Trophoblast cell (in vitro differentiated cells and primary cell): ENCODE measurements at regions not wholly inside any gene's neighbourhood (a gene's known extent, or its start where the extent isn't known, plus 50 kb on each side); places are given as distances from the start of the nearest gene placed in this dataset.

ENCODE experiments used
- DNase-seq, 2 donors: peaks; one replicate each; pipeline ENCODE4 v3.0.0-alpha.2; 2016
- H2AFZ ChIP-seq: 2 replicates; pipeline ENCODE4 v1.6.1; 2013; ENCODE audit warnings: low read length, moderate library complexity, mild to moderate bottlenecking; ENCODE audit not compliant: insufficient read depth, poor library complexity
- H2AK5ac ChIP-seq: 2 replicates; pipeline ENCODE4 v1.6.1; 2013; ENCODE audit warnings: mild to moderate bottlenecking, low read length
- H2BK120ac ChIP-seq: 2 replicates; pipeline ENCODE4 v1.6.1; 2013; ENCODE audit warnings: low read length, mild to moderate bottlenecking, moderate library complexity; ENCODE audit not compliant: insufficient read depth, poor library complexity
- H2BK12ac ChIP-seq: 2 replicates; pipeline ENCODE4 v1.6.1; 2013; ENCODE audit warnings: mild to moderate bottlenecking, low read length, moderate library complexity
- H2BK5ac ChIP-seq: 2 replicates; pipeline ENCODE4 v1.6.1; 2013; ENCODE audit warnings: low read length, low read depth, moderate library complexity, mild to moderate bottlenecking; ENCODE audit not compliant: poor library complexity
- H3K14ac ChIP-seq: 2 replicates; pipeline ENCODE4 v1.6.1; 2013; ENCODE audit warnings: mild to moderate bottlenecking, low read length
- H3K18ac ChIP-seq: 2 replicates; pipeline ENCODE4 v1.6.1; 2013; ENCODE audit warnings: mild to moderate bottlenecking, low read length
- H3K23ac ChIP-seq: 2 replicates; pipeline ENCODE4 v1.6.1; 2013; ENCODE audit warnings: low read length
- H3K27ac ChIP-seq: 2 replicates; pipeline ENCODE4 v1.5.1; 2013; ENCODE audit warnings: low read depth, mild to moderate bottlenecking, inconsistent platforms, low read length, moderate library complexity
- H3K27me3 ChIP-seq: 2 replicates; pipeline ENCODE4 v1.6.1; 2013; ENCODE audit warnings: inconsistent platforms, mild to moderate bottlenecking, low read length, moderate library complexity; ENCODE audit not compliant: insufficient read depth
- H3K36me3 ChIP-seq, 2 experiments: 1 replicate in 1 of 2; 2 replicates in 1 of 2; pipeline ENCODE4 v1.6.1; 2013; ENCODE audit warnings: low read length in 2 of 2, mild to moderate bottlenecking in 2 of 2, moderate library complexity in 1 of 2; ENCODE audit not compliant: insufficient read depth in 2 of 2, control insufficient read depth in 1 of 2
- H3K4ac ChIP-seq: 2 replicates; pipeline ENCODE4 v1.6.1; 2013; ENCODE audit warnings: low read depth, mild to moderate bottlenecking, low read length, moderate library complexity
- H3K4me1 ChIP-seq, 2 experiments: 1 replicate in 1 of 2; 2 replicates in 1 of 2; pipeline ENCODE4 v1.6.1; 2013; ENCODE audit warnings: low read length in 2 of 2, mild to moderate bottlenecking in 2 of 2, moderate library complexity in 1 of 2; ENCODE audit not compliant: insufficient read depth in 2 of 2, control insufficient read depth in 1 of 2
- H3K4me2 ChIP-seq: 2 replicates; pipeline ENCODE4 v1.6.1; 2013; ENCODE audit warnings: inconsistent platforms, mild to moderate bottlenecking, low read length, moderate library complexity
- H3K4me3 ChIP-seq: 2 replicates; pipeline ENCODE4 v1.5.1; 2013; ENCODE audit warnings: mild to moderate bottlenecking, low read depth, low read length, inconsistent platforms
- H3K79me1 ChIP-seq: one replicate; pipeline ENCODE4 v1.6.1; 2013; ENCODE audit warnings: low read length
- H3K79me2 ChIP-seq: 2 replicates; pipeline ENCODE4 v1.6.1; 2013; ENCODE audit warnings: low read length, mild to moderate bottlenecking; ENCODE audit not compliant: control insufficient read depth, insufficient read depth, poor library complexity
- H3K9ac ChIP-seq: 2 replicates; pipeline ENCODE4 v1.6.1; 2013; ENCODE audit warnings: mild to moderate bottlenecking, low read length
- H3K9me3 ChIP-seq: 2 replicates; pipeline ENCODE4 v1.6.1; 2013; ENCODE audit warnings: low read depth, mild to moderate bottlenecking, control low read depth, inconsistent platforms, low read length; ENCODE audit not compliant: insufficient read depth
- H4K12ac ChIP-seq: 2 replicates; pipeline ENCODE4 v1.6.1; 2013; ENCODE audit warnings: low read depth, mild to moderate bottlenecking, low read length, moderate library complexity
- H4K8ac ChIP-seq: 2 replicates; pipeline ENCODE4 v1.6.1; 2013; ENCODE audit warnings: low read depth, mild to moderate bottlenecking, low read length, moderate library complexity
- H4K91ac ChIP-seq: one replicate; pipeline ENCODE4 v1.6.1; 2013; ENCODE audit warnings: low read depth, mild to moderate bottlenecking, low read length, moderate library complexity
- WGBS: extraction: QIAGEN DNeasy Blood & Tissue Kit; methylation state at CpG from one replicate; pipeline ENCODE4 v1.1.7; 2013; ENCODE audit warnings: missing lambda C conversion rate; ENCODE audit not compliant: insufficient read length, insufficient coverage; ENCODE audit errors: extremely low coverage; 5-methylcytosine and 5-hydroxymethylcytosine counted together

DNA sequence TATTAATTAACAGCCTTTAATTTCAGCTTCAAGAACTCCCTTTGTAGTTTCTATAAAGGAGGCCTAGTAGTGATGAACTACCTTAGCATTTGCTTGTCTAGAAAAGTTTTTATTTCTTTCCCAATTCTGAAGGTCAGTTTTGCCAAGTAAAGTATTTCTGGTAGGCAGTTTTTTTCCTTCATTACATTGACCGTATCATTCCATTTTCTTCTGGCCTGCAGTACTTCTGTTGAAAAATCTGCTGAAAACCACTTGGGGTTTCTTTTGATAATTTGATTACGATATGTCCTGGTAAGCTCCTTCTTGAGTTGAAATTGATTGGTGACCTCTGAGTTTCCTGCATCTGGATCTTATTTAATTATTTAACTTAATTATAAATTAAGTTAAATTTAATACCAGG lies 691.8 kb downstream of the TSN start:
- no peak overlapping the region for H2AK5ac ChIP-seq
- H3K27ac ChIP-seq: no peak overlapping the region
- no peak overlapping the region for H3K4me3 ChIP-seq
- no peak overlapping the region for H2AFZ ChIP-seq
- no peak overlapping the region for H4K91ac ChIP-seq
- H3K9me3 ChIP-seq: peaks cover 4% of the 10 kb centered on the region
- no peak overlapping the region for H3K4me2 ChIP-seq
- H3K79me2 ChIP-seq: no peaks in the 10 kb centered on the region
- H3K27me3 ChIP-seq: no peaks in the 10 kb centered on the region
- no peak for DNase-seq
- H3K14ac ChIP-seq: no peak overlapping the region
- no peak overlapping the region for H3K18ac ChIP-seq
- H3K4me1 ChIP-seq: no peaks in the 10 kb centered on the region
- H4K8ac ChIP-seq: no peak overlapping the region
- no peak overlapping the region for H3K23ac ChIP-seq
- no peak overlapping the region for H2BK120ac ChIP-seq
- no peak overlapping the region for H2BK5ac ChIP-seq
- no CpG with 5 or more reads among the region's 2 CpGs for WGBS
- no peak overlapping the region for H3K9ac ChIP-seq
- no peak overlapping the region for H3K4ac ChIP-seq
- H3K36me3 ChIP-seq: no peaks in the 10 kb centered on the region
- H4K12ac ChIP-seq: no peak overlapping the region
- no peak overlapping the region for H2BK12ac ChIP-seq
- H3K79me1 ChIP-seq: no peaks in the 10 kb centered on the region

- no peak overlapping the region for H3K4me2 ChIP-seq
- H2AFZ ChIP-seq: no peak overlapping the region
- no peak overlapping the region for H3K4me3 ChIP-seq
- H4K8ac ChIP-seq: no peak overlapping the region
- H2BK120ac ChIP-seq: no peak overlapping the region
- peaks cover 4% of the 10 kb centered on the region for H3K9me3 ChIP-seq
- no peak overlapping the region for H3K14ac ChIP-seq
- DNase-seq: peak in 1 of 2 donors; percentile 64
- no peaks in the 10 kb centered on the region for H3K36me3 ChIP-seq
- no peaks in the 10 kb centered on the region for H3K79me1 ChIP-seq
- no peaks in the 10 kb centered on the region for H3K4me1 ChIP-seq
- no peak overlapping the region for H3K23ac ChIP-seq
- no peak overlapping the region for H4K12ac ChIP-seq
- no peak overlapping the region for H3K9ac ChIP-seq
- no peaks in the 10 kb centered on the region for H3K27me3 ChIP-seq
- H3K18ac ChIP-seq: no peak overlapping the region
- H3K27ac ChIP-seq: no peak overlapping the region
- no peak overlapping the region for H3K4ac ChIP-seq
- H4K91ac ChIP-seq: no peak overlapping the region
- WGBS: no CpG with 5 or more reads among the region's 4 CpGs
- no peak overlapping the region for H2BK12ac ChIP-seq
- H3K79me2 ChIP-seq: no peaks in the 10 kb centered on the region
- H2AK5ac ChIP-seq: no peak overlapping the region
- H2BK5ac ChIP-seq: no peak overlapping the region
Measured at GRCh38 chr2:122451040-122451439, 695.6 kb downstream of the TSN start.

- Histone ChIP-seq H3K27me3 (no peaks in the 10 kb centered on the region), H3K4me2 (no peak overlapping the region), H2BK12ac (no peak overlapping the region), H3K4ac (no peak overlapping the region), H2BK120ac (no peak overlapping the region), H3K14ac (no peak overlapping the region), H3K18ac (no peak overlapping the region), H3K23ac (no peak overlapping the region), H3K79me1 (no peaks in the 10 kb centered on the region), H3K27ac (no peak overlapping the region), H3K9me3 (peaks cover 4% of the 10 kb centered on the region), H4K12ac (no peak overlapping the region), H2AK5ac (no peak overlapping the region), H4K91ac (no peak overlapping the region), H3K4me3 (no peak overlapping the region), H2BK5ac (no peak overlapping the region), H3K36me3 (no peaks in the 10 kb centered on the region), H3K4me1 (no peaks in the 10 kb centered on the region), H3K9ac (no peak overlapping the region), H3K79me2 (no peaks in the 10 kb centered on the region), H4K8ac (no peak overlapping the region), H2AFZ (no peak overlapping the region)
- WGBS: no CpG with 5 or more reads among the region's 1 CpG
- no peak for DNase-seq
Measured at GRCh38 chr2:122451697-122452096, 696.2 kb downstream of the TSN start.

GRCh38 chr2:122469147-122469546 lies 713.7 kb downstream of the TSN start:
- Histone ChIP-seq H3K9ac (no peak overlapping the region), H2BK120ac (no peak overlapping the region), H3K36me3 (no peaks in the 10 kb centered on the region), H3K23ac (no peak overlapping the region), H2BK12ac (no peak overlapping the region), H3K27ac (no peak overlapping the region), H4K8ac (no peak overlapping the region), H3K9me3 (no peaks in the 10 kb centered on the region), H3K4ac (no peak overlapping the region), H2AK5ac (no peak overlapping the region), H4K12ac (no peak overlapping the region), H2BK5ac (no peak overlapping the region), H3K4me1 (no peaks in the 10 kb centered on the region), H3K27me3 (no peaks in the 10 kb centered on the region), H4K91ac (no peak overlapping the region), H3K4me2 (no peak overlapping the region), H3K4me3 (no peak overlapping the region), H3K18ac (no peak overlapping the region), H3K14ac (no peak overlapping the region), H3K79me1 (no peaks in the 10 kb centered on the region), H3K79me2 (no peaks in the 10 kb centered on the region), H2AFZ (no peak overlapping the region)
- peak in 1 of 2 donors; percentile 0 for DNase-seq
- WGBS: no CpG with 5 or more reads among the region's 5 CpGs
